ENCODE measurements at regions not wholly inside any gene's neighbourhood (a gene's known extent, or its start where the extent isn't known, plus 50 kb on each side); places are given as distances from the start of the nearest gene placed in this dataset.

DNA sequence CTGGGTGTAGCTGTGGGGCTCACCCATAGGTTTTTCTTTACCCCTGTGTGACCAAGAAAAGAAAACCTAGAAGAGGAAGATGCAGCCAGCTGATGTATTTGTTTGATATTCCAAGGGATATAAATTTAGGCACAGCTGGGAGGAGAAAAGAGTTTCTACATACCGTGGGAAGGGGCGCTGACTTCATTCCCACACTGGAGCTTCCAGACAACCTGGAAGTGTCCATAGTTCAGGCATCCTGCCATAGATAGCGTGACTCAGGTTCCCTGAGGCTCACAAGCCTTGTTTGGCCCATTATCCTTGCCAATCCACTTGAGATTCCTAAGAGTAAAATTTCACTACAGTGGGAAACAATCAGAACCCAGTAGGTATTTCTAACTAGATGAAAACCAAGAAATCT is 371.7 kb upstream of the NRP1 start:
- no peak overlapping the region for H3K4me3 ChIP-seq
- peak overlapping the region in 1 of 4 donors; percentile 5 for H3K27ac ChIP-seq
- no peak for TF ChIP-seq EP300 (IDR thresholded peaks at IDR 0.05)
- TF ChIP-seq POLR2AphosphoS5 (IDR thresholded peaks at IDR 0.05) = no peak
- TF ChIP-seq CTCF (IDR thresholded peaks at IDR 0.05) = no peak
- no peaks in the 10 kb centered on the region for H3K9me3 ChIP-seq
- peak; percentile 80 for ATAC-seq
- 52 to 63% methylated on average over 2 to 3 of the region's 3 CpGs for WGBS, 2 donors (ENCODE audit: low coverage in 1 of 2)
- H3K36me3 ChIP-seq = no peaks in the 10 kb centered on the region
- H3K27me3 ChIP-seq = no peaks in the 10 kb centered on the region
- H3K4me1 ChIP-seq = peaks cover 0 to 7% (median 0%) of the 10 kb centered on the region in 3 donors

GRCh38 chr10:33704214-33704830 is 369.9 kb upstream of the NRP1 start:
- no peaks in the 10 kb centered on the region for H3K27me3 ChIP-seq
- no peak for TF ChIP-seq EP300 (IDR thresholded peaks at IDR 0.05)
- TF ChIP-seq CTCF (IDR thresholded peaks at IDR 0.05) = no peak
- no peak for TF ChIP-seq POLR2A (IDR thresholded peaks at IDR 0.05)
- TF ChIP-seq POLR2AphosphoS5 (IDR thresholded peaks at IDR 0.05) = no peak
- H3K4me3 ChIP-seq = no peak overlapping the region
- no peaks in the 10 kb centered on the region for H3K36me3 ChIP-seq
- 87 to 96% methylated on average over 4 of the region's 4 CpGs for WGBS, 2 donors (ENCODE audit: low coverage in 1 of 2)
- H3K4me1 ChIP-seq = peaks cover 0 to 7% (median 0%) of the 10 kb centered on the region in 3 donors
- H3K9me3 ChIP-seq = no peaks in the 10 kb centered on the region
- no peak overlapping the region for H3K27ac ChIP-seq
- no peak for ATAC-seq

DNA sequence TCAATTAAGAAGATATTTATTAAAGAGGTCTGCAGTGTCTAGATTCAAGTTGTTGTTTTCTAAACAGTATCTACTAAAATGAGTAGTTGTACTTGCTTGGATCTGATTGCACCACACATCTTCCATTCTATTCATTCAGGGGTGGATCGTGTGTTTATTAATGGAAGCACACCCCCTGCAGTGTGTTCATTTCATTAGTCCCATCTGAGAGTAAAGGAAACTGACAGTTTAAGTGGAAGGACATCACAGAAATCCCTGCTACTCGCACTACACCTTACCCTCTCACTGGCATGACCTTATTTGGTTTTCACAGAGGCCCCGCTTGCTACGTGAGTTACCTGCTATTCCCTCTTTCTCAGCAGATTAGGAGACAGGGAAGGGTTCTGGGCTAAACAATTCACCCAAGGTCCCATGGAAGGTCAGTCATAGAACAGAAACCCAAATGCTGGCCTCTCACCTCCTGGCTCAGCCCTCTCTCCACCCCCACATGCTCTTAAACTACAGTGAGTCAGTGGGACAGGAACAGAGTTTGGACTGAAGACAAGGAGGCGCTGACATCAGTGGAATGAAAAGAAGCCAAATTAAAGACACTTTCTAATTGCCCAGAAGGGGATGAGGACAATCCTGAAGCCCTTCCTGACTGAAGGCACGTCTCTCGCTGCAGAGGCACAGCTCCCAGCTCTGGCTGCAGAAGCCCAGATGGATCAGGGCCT is 369.2 kb upstream of the NRP1 start:
- Histone ChIP-seq H3K4me3 (no peak overlapping the region), H3K36me3 (no peaks in the 10 kb centered on the region), H3K4me1 (peaks cover 0 to 7% (median 0%) of the 10 kb centered on the region in 3 donors), H3K27me3 (no peaks in the 10 kb centered on the region), H3K9me3 (no peaks in the 10 kb centered on the region), H3K27ac (no peak overlapping the region)
- TF ChIP-seq POLR2AphosphoS5 (IDR thresholded peaks at IDR 0.05) (no peak), CTCF (IDR thresholded peaks at IDR 0.05) (no peak), POLR2A (IDR thresholded peaks at IDR 0.05) (no peak), EP300 (IDR thresholded peaks at IDR 0.05) (no peak)
- WGBS, 2 donors (ENCODE audit: low coverage in 1 of 2) = 64 to 75% methylated on average over 6 of the region's 7 CpGs
- ATAC-seq = no peak

- ATAC-seq = no peak
- TF ChIP-seq POLR2A (IDR thresholded peaks at IDR 0.05) (no peak), CTCF (IDR thresholded peaks at IDR 0.05) (no peak), EP300 (IDR thresholded peaks at IDR 0.05) (no peak), POLR2AphosphoS5 (IDR thresholded peaks at IDR 0.05) (no peak)
Measured at GRCh38 chr10:33698033-33698432, 363.6 kb upstream of the NRP1 start.

DNA sequence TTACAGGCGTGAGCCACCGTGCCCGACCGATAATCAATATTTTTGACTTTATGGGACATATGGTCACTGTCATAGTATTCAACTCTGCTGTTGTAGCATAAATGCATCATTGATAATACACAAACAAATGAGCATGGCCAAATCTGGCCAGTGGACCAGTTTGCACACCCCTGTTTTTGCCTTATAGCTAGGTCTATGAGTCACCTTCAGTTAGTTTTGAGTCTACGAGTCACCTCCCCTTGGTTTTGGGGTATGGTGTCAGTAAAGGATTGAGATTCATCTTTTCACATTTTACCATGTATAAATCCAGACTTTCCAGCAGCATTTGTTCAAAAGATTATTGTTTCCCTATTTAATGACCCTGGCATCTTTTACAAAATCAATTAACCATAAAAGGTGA is 362.5 kb upstream of the NRP1 start:
- no peaks in the 10 kb centered on the region for H3K27me3 ChIP-seq
- no peaks in the 10 kb centered on the region for H3K36me3 ChIP-seq
- TF ChIP-seq POLR2AphosphoS5 (IDR thresholded peaks at IDR 0.05) = no peak
- TF ChIP-seq CTCF (IDR thresholded peaks at IDR 0.05) = no peak
- no peaks in the 10 kb centered on the region for H3K9me3 ChIP-seq
- H3K27ac ChIP-seq = no peak overlapping the region
- ATAC-seq = no peak
- no peak overlapping the region for H3K4me3 ChIP-seq
- no peaks in the 10 kb centered on the region for H3K4me1 ChIP-seq
- WGBS, 2 donors (ENCODE audit: low coverage in 1 of 2) = 75 to 85% methylated on average over 1 to 5 of the region's 5 CpGs

More at GRCh38 chr10:33698033-33698432, 363.6 kb upstream of the NRP1 start:
- no peaks in the 10 kb centered on the region for H3K27me3 ChIP-seq
- no peak overlapping the region for H3K4me3 ChIP-seq
- no peaks in the 10 kb centered on the region for H3K9me3 ChIP-seq
- no peak overlapping the region for H3K27ac ChIP-seq
- H3K36me3 ChIP-seq = no peaks in the 10 kb centered on the region
- H3K4me1 ChIP-seq = no peaks in the 10 kb centered on the region
